ENCODE measurements at regions not wholly inside any gene's neighbourhood (a gene's known extent, or its start where the extent isn't known, plus 50 kb on each side); places are given as distances from the start of the nearest gene placed in this dataset.

DNA sequence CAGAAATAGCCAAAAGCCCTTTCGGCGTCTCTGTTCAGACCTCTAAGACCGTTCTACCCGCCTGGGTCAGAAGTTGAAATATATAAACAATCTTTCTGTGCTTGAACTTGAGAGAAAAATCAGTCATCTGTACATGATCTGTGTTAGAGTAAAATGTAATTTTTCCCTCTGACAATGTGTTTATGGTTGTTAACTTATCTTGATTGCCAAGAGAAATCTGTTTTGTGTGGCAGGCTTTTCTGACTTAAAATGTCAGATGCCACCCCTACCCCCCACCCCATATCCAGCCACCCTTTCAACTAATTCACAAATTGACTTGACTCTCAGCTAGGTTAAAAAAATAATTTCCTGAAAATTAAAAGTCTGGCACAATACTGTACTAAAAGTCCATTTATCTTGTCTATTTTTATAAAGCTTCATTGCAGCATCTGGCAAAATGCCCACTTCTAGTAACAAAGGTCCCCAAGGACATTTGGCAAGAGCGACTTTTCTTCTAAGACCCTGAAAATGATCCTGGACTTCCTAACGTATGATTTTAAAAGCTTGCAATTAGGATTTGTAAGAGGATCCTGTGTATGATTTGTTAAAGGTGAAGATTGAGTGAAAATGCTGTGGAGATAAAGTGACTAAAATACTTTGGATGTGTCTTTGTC, 304.2 kb downstream of the EPHA4 start:
- no peak overlapping the region for H2BK5ac ChIP-seq (ENCODE audit: insufficient read length, low read length)
- H2AK5ac ChIP-seq (ENCODE audit: insufficient read length, low read length): no peak overlapping the region
- Mint-ChIP-seq H3K27me3 (ENCODE audit: low read depth) (no peaks in the 10 kb centered on the region), H3K4me1 (peaks cover 2 to 4% of the 10 kb centered on the region in 2 experiments; a peak in 3 of 4 replicates), H3K36me3 (ENCODE audit: insufficient read depth in 1 of 3, low read depth in 3 of 3) (no peaks in the 10 kb centered on the region), H3K9me3 (no peaks in the 10 kb centered on the region), H3K4me3 (no peak overlapping the region), H3K27ac (no peak overlapping the region)
- no peak overlapping the region for H3K56ac ChIP-seq (ENCODE audit: insufficient read length, low read depth, low read length)
- H3K4me2 ChIP-seq (ENCODE audit: insufficient read depth, insufficient read length, low read length): no peak overlapping the region
- H3K14ac ChIP-seq (ENCODE audit: insufficient read depth, low read length): no peak overlapping the region
- no peaks in the 10 kb centered on the region for H4K20me1 ChIP-seq (ENCODE audit: control insufficient read depth, insufficient read depth, insufficient read length)
- no peak for DNase-seq
- H2BK12ac ChIP-seq (ENCODE audit: insufficient read length, low read depth, low read length): no peak overlapping the region
- no peaks in the 10 kb centered on the region for H3K27me3 ChIP-seq (ENCODE audit: insufficient read depth, low read length)
- no peak overlapping the region for H2AFZ ChIP-seq (ENCODE audit: low read length)
- no peak overlapping the region for H3K27ac ChIP-seq (ENCODE audit: insufficient read length, low read depth, low read length)
- no peak overlapping the region for H3K4ac ChIP-seq (ENCODE audit: low read depth, low read length)
- no peak overlapping the region for H4K8ac ChIP-seq (replicated peaks; ENCODE audit: insufficient read length, low read depth, low read length)
- no peaks in the 10 kb centered on the region for H3K9me3 ChIP-seq (ENCODE audit: control insufficient read depth, low read depth, low read length)
- no peak overlapping the region for H2BK120ac ChIP-seq (ENCODE audit: low read depth, low read length, poor library complexity, severe bottlenecking)
- TF ChIP-seq, protein P1, sequence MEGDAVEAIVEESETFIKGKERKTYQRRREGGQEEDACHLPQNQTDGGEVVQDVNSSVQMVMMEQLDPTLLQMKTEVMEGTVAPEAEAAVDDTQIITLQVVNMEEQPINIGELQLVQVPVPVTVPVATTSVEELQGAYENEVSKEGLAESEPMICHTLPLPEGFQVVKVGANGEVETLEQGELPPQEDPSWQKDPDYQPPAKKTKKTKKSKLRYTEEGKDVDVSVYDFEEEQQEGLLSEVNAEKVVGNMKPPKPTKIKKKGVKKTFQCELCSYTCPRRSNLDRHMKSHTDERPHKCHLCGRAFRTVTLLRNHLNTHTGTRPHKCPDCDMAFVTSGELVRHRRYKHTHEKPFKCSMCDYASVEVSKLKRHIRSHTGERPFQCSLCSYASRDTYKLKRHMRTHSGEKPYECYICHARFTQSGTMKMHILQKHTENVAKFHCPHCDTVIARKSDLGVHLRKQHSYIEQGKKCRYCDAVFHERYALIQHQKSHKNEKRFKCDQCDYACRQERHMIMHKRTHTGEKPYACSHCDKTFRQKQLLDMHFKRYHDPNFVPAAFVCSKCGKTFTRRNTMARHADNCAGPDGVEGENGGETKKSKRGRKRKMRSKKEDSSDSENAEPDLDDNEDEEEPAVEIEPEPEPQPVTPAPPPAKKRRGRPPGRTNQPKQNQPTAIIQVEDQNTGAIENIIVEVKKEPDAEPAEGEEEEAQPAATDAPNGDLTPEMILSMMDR (conservative IDR thresholded peaks at IDR 0.05): no peak
- H3K79me1 ChIP-seq (ENCODE audit: insufficient read depth, low read depth, low read length, poor library complexity, severe bottlenecking): no peaks in the 10 kb centered on the region
- H4K5ac ChIP-seq (ENCODE audit: insufficient read length, low read depth, low read length): no peak overlapping the region
- no peak overlapping the region for H3K23ac ChIP-seq (ENCODE audit: insufficient read length, low read depth, low read length)
- no peaks in the 10 kb centered on the region for H3K79me2 ChIP-seq (ENCODE audit: insufficient read depth, low read length)
- no peak overlapping the region for H3T11ph ChIP-seq (ENCODE audit: low read length)
- no peak overlapping the region for H2BK15ac ChIP-seq (ENCODE audit: low read depth, low read length)
- H3K9ac ChIP-seq (ENCODE audit: extremely low read depth, insufficient read length, low read length): no peak overlapping the region
- H2BK20ac ChIP-seq (ENCODE audit: low read depth, low read length, poor library complexity, severe bottlenecking): no peak overlapping the region
- no CpG with 5 or more reads among the region's 6 CpGs for WGBS (ENCODE audit: extremely low coverage, insufficient read length, low lambda C conversion rate)
- H3K4me1 ChIP-seq (ENCODE audit: insufficient read depth, low read length): no peaks in the 10 kb centered on the region
- no peak overlapping the region for H4K91ac ChIP-seq (ENCODE audit: insufficient read length, low read depth, low read length)
- no peak overlapping the region for H3K18ac ChIP-seq (ENCODE audit: insufficient read length, low read depth, low read length)
- H3K23me2 ChIP-seq (ENCODE audit: insufficient read length, low read depth, low read length, poor library complexity, severe bottlenecking): no peaks in the 10 kb centered on the region
